HG03378 (cell line): ENCODE measurements at regions not wholly inside any gene's neighbourhood (a gene's known extent, or its start where the extent isn't known, plus 50 kb on each side); places are given as distances from the start of the nearest gene placed in this dataset.

ENCODE experiments used
- ATAC-seq: cut with Tn5 transposase; IDR thresholded peaks from one replicate; pipeline ENCODE4 v1.9.1; 2021; ENCODE audit warnings: mild to moderate bottlenecking, moderate library complexity; ENCODE audit not compliant: unreplicated experiment

- no peak for ATAC-seq
Observed at GRCh38 chr13:67642657-67643056, 412.5 kb upstream of the PCDH9 start.

- no peak for ATAC-seq
Observed at GRCh38 chr13:67635754-67636153, 405.6 kb upstream of the PCDH9 start.

- ATAC-seq = no peak
Observed at GRCh38 chr13:67632590-67632989, 402.5 kb upstream of the PCDH9 start.

- ATAC-seq = no peak
Observed at GRCh38 chr13:67630640-67631039, 400.5 kb upstream of the PCDH9 start.

GRCh38 chr13:67623630-67624029 lies 393.5 kb upstream of the PCDH9 start:
- ATAC-seq = no peak

GRCh38 chr13:67620665-67621064 lies 390.5 kb upstream of the PCDH9 start:
- no peak for ATAC-seq

GRCh38 chr13:67619995-67620380 lies 389.9 kb upstream of the PCDH9 start:
- ATAC-seq = no peak

GRCh38 chr13:67619351-67619994 lies 389.3 kb upstream of the PCDH9 start:
- no peak for ATAC-seq

GRCh38 chr13:67614579-67614978 lies 384.4 kb upstream of the PCDH9 start:
- ATAC-seq = no peak

- ATAC-seq = no peak
Observed at GRCh38 chr13:67614013-67614412, 383.9 kb upstream of the PCDH9 start.

- no peak for ATAC-seq
Observed at GRCh38 chr13:67588607-67589006, 358.5 kb upstream of the PCDH9 start.

- ATAC-seq = no peak
Observed at GRCh38 chr13:67577361-67577760, 347.2 kb upstream of the PCDH9 start.

- ATAC-seq = no peak
Observed at GRCh38 chr13:67574320-67575233, 344.4 kb upstream of the PCDH9 start.

GRCh38 chr13:67568205-67568604 lies 338.1 kb upstream of the PCDH9 start:
- no peak for ATAC-seq

GRCh38 chr13:67557642-67558241 lies 327.6 kb upstream of the PCDH9 start:
- no peak for ATAC-seq

- no peak for ATAC-seq
Observed at GRCh38 chr13:67557118-67557517, 327.0 kb upstream of the PCDH9 start.

- no peak for ATAC-seq
Observed at GRCh38 chr13:67554746-67555452, 324.8 kb upstream of the PCDH9 start.

- no peak for ATAC-seq
Observed at GRCh38 chr13:67554286-67554685, 324.1 kb upstream of the PCDH9 start.

- no peak for ATAC-seq
Observed at GRCh38 chr13:67549331-67549730, 319.2 kb upstream of the PCDH9 start.

- no peak for ATAC-seq
Observed at GRCh38 chr13:67538906-67539305, 308.8 kb upstream of the PCDH9 start.

- ATAC-seq = no peak
Observed at GRCh38 chr13:67520886-67521285, 290.8 kb upstream of the PCDH9 start.
